Bronchial epithelial cell (primary cell): ENCODE measurements at regions not wholly inside any gene's neighbourhood (a gene's known extent, or its start where the extent isn't known, plus 50 kb on each side); places are given as distances from the start of the nearest gene placed in this dataset.

ENCODE experiments used
- DNase-seq: peaks from one replicate; pipeline ENCODE4 v3.0.0-alpha.2; 2010; ENCODE audit warnings: low read depth
- FAIRE-seq: peaks from 2 replicates; lab custom pipeline; 2011; peaks lifted over from hg19 to GRCh38; lab: Jason Lieb, UNC
- H3K27me3 ChIP-seq: 2 replicates; pipeline ENCODE4 v1.5.1; 2011; ENCODE audit warnings: low read length; ENCODE audit not compliant: control insufficient read depth, insufficient read depth
- H3K36me3 ChIP-seq: 2 replicates; pipeline ENCODE4 v1.5.1; 2011; ENCODE audit warnings: low read length; ENCODE audit not compliant: control insufficient read depth, insufficient read depth
- H3K4me3 ChIP-seq: 2 replicates; pipeline ENCODE4 v1.5.1; 2011; ENCODE audit warnings: mild to moderate bottlenecking, low read depth, low read length, control low read depth
- CTCF ChIP-seq: IDR thresholded peaks from 2 replicates; pipeline ENCODE4 v1.5.1; 2011; ENCODE audit warnings: mild to moderate bottlenecking, moderate library complexity, low read length, control low read depth, inconsistent platforms; ENCODE audit not compliant: insufficient read depth, severe bottlenecking

- FAIRE-seq (no peak), DNase-seq (no peak)
- no peak for TF ChIP-seq CTCF
- H3K4me3 ChIP-seq = no peak overlapping the region
- no peaks in the 10 kb centered on the region for H3K27me3 ChIP-seq
- no peaks in the 10 kb centered on the region for H3K36me3 ChIP-seq
These were observed 1546.6 kb downstream of the SLITRK5 start for GRCh38 chr13:89217813-89218212.

- Histone ChIP-seq H3K27me3 (no peaks in the 10 kb centered on the region), H3K4me3 (no peak overlapping the region), H3K36me3 (no peaks in the 10 kb centered on the region)
- TF ChIP-seq CTCF = no peak
- DNase-seq (no peak), FAIRE-seq (no peak)
These were observed 1550.5 kb downstream of the SLITRK5 start for GRCh38 chr13:89221557-89222158.

- no peak for TF ChIP-seq CTCF
- no peak for FAIRE-seq
- Histone ChIP-seq H3K36me3 (no peaks in the 10 kb centered on the region), H3K4me3 (no peak overlapping the region), H3K27me3 (no peaks in the 10 kb centered on the region)
- DNase-seq = peak; percentile 54
These were observed 1556.2 kb downstream of the SLITRK5 start for GRCh38 chr13:89227356-89227755.

GRCh38 chr13:89238496-89238895 is 1567.3 kb downstream of the SLITRK5 start:
- Histone ChIP-seq H3K4me3 (no peak overlapping the region), H3K27me3 (no peaks in the 10 kb centered on the region), H3K36me3 (no peaks in the 10 kb centered on the region)
- no peak for TF ChIP-seq CTCF
- DNase-seq = peak; percentile 74
- FAIRE-seq = no peak

GRCh38 chr13:89239361-89240127 is 1568.4 kb downstream of the SLITRK5 start:
- Histone ChIP-seq H3K36me3 (no peaks in the 10 kb centered on the region), H3K27me3 (no peaks in the 10 kb centered on the region), H3K4me3 (no peak overlapping the region)
- no peak for TF ChIP-seq CTCF
- DNase-seq (peak; percentile 79), FAIRE-seq (no peak)
